Lung (tissue), 11 donors: ENCODE measurements at regions not wholly inside any gene's neighbourhood (a gene's known extent, or its start where the extent isn't known, plus 50 kb on each side); places are given as distances from the start of the nearest gene placed in this dataset.

Experiments used
- ATAC-seq: fragments of 200-7000 bp; cut with Tn5 transposase; one replicate; pipeline ENCODE4 v1.9.1; 2020; ENCODE audit warnings: moderate number of reproducible peaks; ENCODE audit not compliant: insufficient read depth, low FRiP score
- DNase-seq, 3 donors: peaks; one replicate each; pipeline ENCODE4 v3.0.0-alpha.2; 2013 to 2017
- H3K27ac ChIP-seq, 2 donors: one replicate each; pipeline ENCODE4 v1.5.1; 2013; ENCODE audit warnings: mild to moderate bottlenecking in 2 of 2, moderate library complexity in 2 of 2, control low read depth in 1 of 2, inconsistent platforms in 1 of 2, low read depth in 1 of 2, low read length in 1 of 2
- H3K27me3 ChIP-seq, 3 donors: one replicate each; pipeline ENCODE4 v1.5.1; 2013; ENCODE audit warnings: low read length in 2 of 3; ENCODE audit not compliant: control insufficient read depth in 3 of 3, insufficient read depth in 3 of 3
- H3K36me3 ChIP-seq, 4 donors: one replicate each; pipeline ENCODE4 v1.5.1; 2013; ENCODE audit warnings: low read length in 4 of 4, mild to moderate bottlenecking in 1 of 4, moderate library complexity in 1 of 4; ENCODE audit not compliant: control insufficient read depth in 4 of 4, insufficient read depth in 4 of 4
- H3K4me1 ChIP-seq, 5 donors: one replicate each; pipeline ENCODE4 v1.5.1; 2013; ENCODE audit warnings: low read length in 5 of 5, mild to moderate bottlenecking in 2 of 5, moderate library complexity in 1 of 5; ENCODE audit not compliant: control insufficient read depth in 5 of 5, insufficient read depth in 5 of 5
- H3K4me3 ChIP-seq: one replicate; pipeline ENCODE4 v1.5.1; 2013; ENCODE audit warnings: mild to moderate bottlenecking, control low read depth, moderate library complexity
- H3K9ac ChIP-seq, 2 donors: one replicate each; pipeline ENCODE4 v1.5.1; 2013; ENCODE audit warnings: low read length in 2 of 2, control low read depth in 1 of 2; ENCODE audit not compliant: insufficient read depth in 1 of 2
- H3K9me3 ChIP-seq, 4 donors: one replicate each; pipeline ENCODE4 v1.5.1; 2013; ENCODE audit warnings: low read length in 3 of 4, mild to moderate bottlenecking in 1 of 4, moderate library complexity in 1 of 4; ENCODE audit not compliant: control insufficient read depth in 4 of 4, insufficient read depth in 3 of 4
- CTCF ChIP-seq: IDR thresholded peaks from 2 replicates; pipeline ENCODE4 v1.5.1; 2012; ENCODE audit warnings: mild to moderate bottlenecking; ENCODE audit errors: control extremely low read depth, extremely low read depth
- WGBS, 2 donors: extraction: QIAGEN DNeasy Blood & Tissue Kit; methylation state at CpG; one replicate each; pipeline ENCODE4 v1.1.7; 2013; 5-methylcytosine and 5-hydroxymethylcytosine counted together
- donor health status: control.
- donor health status: control.
- donor health status: Bipolar disorder and iron deficiency.
- donor health status: healthy.
- donor health status: DM: yes; HTN: yes; CAD: no.

GRCh38 chr1:22246755-22247480 is 104.0 kb upstream of the WNT4 start:
- Histone ChIP-seq H3K36me3 (no peaks in the 10 kb centered on the region), H3K27me3 (no peaks in the 10 kb centered on the region), H3K27ac (no peak overlapping the region), H3K9me3 (no peaks in the 10 kb centered on the region), H3K4me1 (peaks cover 0 to 5% (median 0%) of the 10 kb centered on the region in 5 donors), H3K9ac (no peak overlapping the region), H3K4me3 (no peak overlapping the region)
- WGBS, 2 donors, result 86 to 92% methylated on average over 3 of the region's 3 CpGs
- no peak for ATAC-seq
- TF ChIP-seq CTCF, result no peak
- no peak for DNase-seq

GRCh38 chr1:22247527-22248245 is 104.8 kb upstream of the WNT4 start:
- Histone ChIP-seq H3K36me3 (no peaks in the 10 kb centered on the region), H3K27ac (no peak overlapping the region), H3K4me3 (no peak overlapping the region), H3K4me1 (peaks cover 0 to 5% (median 0%) of the 10 kb centered on the region in 5 donors), H3K27me3 (no peaks in the 10 kb centered on the region), H3K9ac (no peak overlapping the region), H3K9me3 (no peaks in the 10 kb centered on the region)
- DNase-seq (no peak), ATAC-seq (no peak)
- 77 to 78% methylated on average over 18 of the region's 18 CpGs for WGBS, 2 donors
- TF ChIP-seq CTCF, result no peak

- Histone ChIP-seq H3K27me3 (no peaks in the 10 kb centered on the region), H3K9ac (no peak overlapping the region), H3K4me3 (no peak overlapping the region), H3K9me3 (no peaks in the 10 kb centered on the region), H3K36me3 (no peaks in the 10 kb centered on the region), H3K4me1 (peaks cover 0 to 10% (median 0%) of the 10 kb centered on the region in 5 donors), H3K27ac (no peak overlapping the region)
- TF ChIP-seq CTCF, result no peak
- ATAC-seq, result no peak
- 76 to 89% methylated on average over 8 of the region's 8 CpGs for WGBS, 2 donors
- no peak for DNase-seq
Observed at GRCh38 chr1:22248746-22249145, 105.8 kb upstream of the WNT4 start.
